HEK293 (cell line): ENCODE measurements at regions not wholly inside any gene's neighbourhood (a gene's known extent, or its start where the extent isn't known, plus 50 kb on each side); places are given as distances from the start of the nearest gene placed in this dataset.

ENCODE experiments used
- CTCF ChIA-PET: fragments of 350-600 bp; formaldehyde crosslinking; extraction: SDS; loops from one replicate; lab custom pipeline; 2021; ENCODE audit warnings: antibody characterized with exemption; lab: Yijun Ruan, JAX
- POLR2A ChIA-PET: fragments of 300-600 bp; formaldehyde crosslinking; extraction: SDS; loops from one replicate; lab custom pipeline; 2020; ENCODE audit warnings: antibody characterized with exemption, inconsistent platforms; lab: Yijun Ruan, JAX
- H3K27ac ChIP-seq: fragments of 200-500 bp; sonication (Bioruptor generic); 2 replicates; pipeline ENCODE4 v1.5.1; 2014; ENCODE audit warnings: low read depth, low read length, control low read depth, inconsistent platforms; ENCODE audit errors: extremely low read depth
- H3K36me3 ChIP-seq, 2 experiments: fragments of 200-500 bp in 1 of 2; sonication (Bioruptor generic) in 1 of 2; 1 replicate in 1 of 2; 2 replicates in 1 of 2; pipeline ENCODE4 v1.5.1; 2014 to 2017; ENCODE audit warnings: inconsistent platforms in 2 of 2, low read length in 2 of 2; ENCODE audit not compliant: control insufficient read depth in 2 of 2, insufficient read depth in 1 of 2
- H3K4me1 ChIP-seq: fragments of 200-500 bp; sonication (Bioruptor generic); 2 replicates; pipeline ENCODE4 v1.5.1; 2014; ENCODE audit warnings: mild to moderate bottlenecking, low read length, inconsistent platforms; ENCODE audit not compliant: control insufficient read depth, insufficient read depth
- H3K4me3 ChIP-seq: 2 replicates; pipeline ENCODE4 v1.5.1; 2011; ENCODE audit warnings: low read depth, mild to moderate bottlenecking, control low read depth, low read length, moderate library complexity
- H3K9me3 ChIP-seq: fragments of 200-500 bp; sonication (Bioruptor generic); 2 replicates; pipeline ENCODE4 v1.5.1; 2014; ENCODE audit warnings: low read depth, low read length, inconsistent platforms; ENCODE audit not compliant: control insufficient read depth, insufficient read depth
- AEBP2 ChIP-seq: fragments of 450-650 bp; formaldehyde crosslinking; IDR thresholded peaks from 2 replicates; pipeline ENCODE4 v1.5.1; 2016; ENCODE audit warnings: missing biosample characterization, missing genetic modification characterization, borderline replicate concordance
- EGR2 ChIP-seq: fragments of 450-650 bp; formaldehyde crosslinking; IDR thresholded peaks from 2 replicates; pipeline ENCODE4 v1.5.1; 2016; ENCODE audit warnings: low read depth, missing biosample characterization, missing genetic modification characterization
- GFI1B ChIP-seq: fragments of 450-650 bp; formaldehyde crosslinking; IDR thresholded peaks from 2 replicates; pipeline ENCODE4 v1.5.1; 2016; ENCODE audit warnings: missing biosample characterization, missing genetic modification characterization
- KLF1 ChIP-seq: fragments of 450-650 bp; formaldehyde crosslinking; IDR thresholded peaks from 2 replicates; pipeline ENCODE4 v1.5.1; 2016; ENCODE audit warnings: missing biosample characterization, missing genetic modification characterization
- KLF10 ChIP-seq: fragments of 450-650 bp; IDR thresholded peaks from 2 replicates; pipeline ENCODE4 v1.5.1; 2018; ENCODE audit warnings: missing biosample characterization, mild to moderate bottlenecking, missing genetic modification characterization
- MYNN ChIP-seq: fragments of 450-650 bp; formaldehyde crosslinking; IDR thresholded peaks from 2 replicates; pipeline ENCODE4 v1.5.1; 2016; ENCODE audit warnings: missing biosample characterization, missing genetic modification characterization, borderline replicate concordance
- PRDM4 ChIP-seq: fragments of 450-650 bp; formaldehyde crosslinking; IDR thresholded peaks from 2 replicates; pipeline ENCODE4 v1.5.1; 2017; ENCODE audit warnings: missing biosample characterization, missing genetic modification characterization
- ZBTB10 ChIP-seq: fragments of 450-650 bp; formaldehyde crosslinking; IDR thresholded peaks from 2 replicates; pipeline ENCODE4 v1.5.1; 2016; ENCODE audit warnings: missing biosample characterization, missing genetic modification characterization
- ZBTB26 ChIP-seq: fragments of 450-650 bp; formaldehyde crosslinking; optimal IDR thresholded peaks from 2 replicates; pipeline ENCODE3; 2016; ENCODE audit warnings: missing biosample characterization, mild to moderate bottlenecking, missing genetic modification characterization
- ZFP69B ChIP-seq: fragments of 450-650 bp; formaldehyde crosslinking; IDR thresholded peaks from 2 replicates; pipeline ENCODE4 v1.5.1; 2016; ENCODE audit warnings: missing biosample characterization, missing genetic modification characterization
- ZNF112 ChIP-seq: fragments of 450-650 bp; formaldehyde crosslinking; IDR thresholded peaks from 2 replicates; pipeline ENCODE4 v1.5.0; 2017; ENCODE audit warnings: missing biosample characterization, missing genetic modification characterization
- ZNF18 ChIP-seq: fragments of 450-650 bp; formaldehyde crosslinking; IDR thresholded peaks from 2 replicates; pipeline ENCODE4 v1.5.1; 2016; ENCODE audit warnings: missing biosample characterization, missing genetic modification characterization
- ZNF19 ChIP-seq: fragments of 450-650 bp; formaldehyde crosslinking; IDR thresholded peaks from 2 replicates; pipeline ENCODE4; 2016; ENCODE audit warnings: missing biosample characterization, missing genetic modification characterization, low read depth
- ZNF221 ChIP-seq: fragments of 450-650 bp; formaldehyde crosslinking; IDR thresholded peaks from 2 replicates; pipeline ENCODE4 v1.5.1; 2017; ENCODE audit warnings: missing biosample characterization, missing genetic modification characterization, borderline replicate concordance
- ZNF26 ChIP-seq: fragments of 450-650 bp; formaldehyde crosslinking; IDR thresholded peaks from 2 replicates; pipeline ENCODE4 v1.5.1; 2016; ENCODE audit warnings: missing biosample characterization, missing genetic modification characterization
- ZNF292 ChIP-seq: fragments of 450-650 bp; formaldehyde crosslinking; IDR thresholded peaks from 2 replicates; pipeline ENCODE4 v1.5.1; 2016; ENCODE audit warnings: low read depth, missing biosample characterization, missing genetic modification characterization, borderline replicate concordance
- ZNF350 ChIP-seq: fragments of 450-650 bp; formaldehyde crosslinking; IDR thresholded peaks from 2 replicates; pipeline ENCODE4 v1.5.0; 2017; ENCODE audit warnings: missing biosample characterization, mild to moderate bottlenecking, missing genetic modification characterization
- ZNF394 ChIP-seq: fragments of 450-650 bp; formaldehyde crosslinking; IDR thresholded peaks from 2 replicates; pipeline ENCODE4 v1.5.1; 2016; ENCODE audit warnings: missing biosample characterization, missing genetic modification characterization, mild to moderate bottlenecking, moderate library complexity, borderline replicate concordance
- ZNF645 ChIP-seq: fragments of 450-650 bp; formaldehyde crosslinking; IDR thresholded peaks from 2 replicates; pipeline ENCODE4; 2016; ENCODE audit warnings: missing biosample characterization, missing genetic modification characterization
- ZNF654 ChIP-seq: fragments of 450-650 bp; formaldehyde crosslinking; IDR thresholded peaks from 2 replicates; pipeline ENCODE4 v1.5.1; 2016; ENCODE audit warnings: low read depth, missing biosample characterization, missing genetic modification characterization

- no peak for TF ChIP-seq ZNF394 (tag by site-specific recombination)
- TF ChIP-seq ZFP69B (tag by site-specific recombination): no peak
- TF ChIP-seq ZNF350: no peak
- no peak for TF ChIP-seq ZBTB26 (tag by site-specific recombination)
- TF ChIP-seq ZNF19: no peak
- TF ChIP-seq ZNF112: no peak
- TF ChIP-seq ZNF292 (tag by site-specific recombination): no peak
- TF ChIP-seq GFI1B (tag by site-specific recombination): no peak
- TF ChIP-seq AEBP2 (tag by site-specific recombination): no peak
- no peak for TF ChIP-seq EGR2
- TF ChIP-seq ZNF645 (tag by site-specific recombination): no peak
- no peak for TF ChIP-seq KLF1 (tag by site-specific recombination)
- TF ChIP-seq PRDM4 (tag by site-specific recombination): no peak
- TF ChIP-seq MYNN (tag by site-specific recombination): no peak
- CTCF ChIA-PET: no interaction called here
- Histone ChIP-seq H3K4me3 (no peak overlapping the region), H3K4me1 (no peaks in the 10 kb centered on the region), H3K27ac (no peak overlapping the region), H3K9me3 (no peaks in the 10 kb centered on the region), H3K36me3 (no peaks in the 10 kb centered on the region)
- POLR2A ChIA-PET: no interaction called here
These were observed 86.5 kb upstream of the CCDC112 start for GRCh38 chr5:115382989-115383388.

- Histone ChIP-seq H3K27ac (no peak overlapping the region), H3K4me1 (no peaks in the 10 kb centered on the region), H3K36me3 (no peaks in the 10 kb centered on the region), H3K4me3 (no peak overlapping the region), H3K9me3 (no peaks in the 10 kb centered on the region)
- ChIA-PET CTCF (interaction anchor here (0.6 to 1.0 kb wide), 2 partner anchors 73 to 193 kb away, joined by 3 read pairs; no protein-coding TSS in a partner anchor), POLR2A (no interaction called here)
- TF ChIP-seq KLF10: no peak
- no peak for TF ChIP-seq ZNF26 (tag by site-specific recombination)
- no peak for TF ChIP-seq ZNF18 (tag by site-specific recombination)
- TF ChIP-seq ZNF221 (tag by site-specific recombination): no peak
- no peak for TF ChIP-seq ZNF654
- TF ChIP-seq ZBTB10 (tag by site-specific recombination): no peak
- no peak for TF ChIP-seq ZNF645 (tag by site-specific recombination)
These were observed 85.6 kb upstream of the CCDC112 start for GRCh38 chr5:115381911-115382662.
